Right lobe of liver (tissue), 6 donors: ENCODE measurements at regions not wholly inside any gene's neighbourhood (a gene's known extent, or its start where the extent isn't known, plus 50 kb on each side); places are given as distances from the start of the nearest gene placed in this dataset.

Experiments used
- ATAC-seq, 4 donors: fragments of 200-7000 bp; cut with Tn5 transposase; one replicate each; pipeline ENCODE4 v1.9.1; 2020; ENCODE audit warnings: mild to moderate bottlenecking in 4 of 4, moderate library complexity in 4 of 4
- DNase-seq, 3 donors: peaks; one replicate each; pipeline ENCODE4 v3.0.0-alpha.2; 2020
- H3K27ac ChIP-seq, 3 donors: fragments of 200-600 bp; one replicate each; pipeline ENCODE4 v1.8.0; 2022
- H3K27me3 ChIP-seq, 2 donors: fragments of 200-600 bp; one replicate each; pipeline ENCODE4 v1.8.0; 2022
- H3K36me3 ChIP-seq, 4 donors: fragments of 200-600 bp; sonication (generic) in 1 of 4; one replicate each; pipeline versions ENCODE4 v1.5.1 to v1.8.0; 2017 to 2022; ENCODE audit warnings: control low read depth in 1 of 4
- H3K4me1 ChIP-seq, 4 donors: fragments of 200-600 bp; sonication (generic) in 1 of 4; one replicate each; pipeline versions ENCODE4 v1.5.1 to v1.8.0; 2017 to 2022; ENCODE audit warnings: control low read depth in 1 of 4
- H3K4me3 ChIP-seq, 3 donors: fragments of 200-600 bp; one replicate each; pipeline ENCODE4 v1.8.0; 2022
- H3K9me3 ChIP-seq, 4 donors: fragments of 200-600 bp; sonication (generic) in 1 of 4; one replicate each; pipeline versions ENCODE4 v1.5.1 to v1.8.0; 2017 to 2022; ENCODE audit warnings: control low read depth in 1 of 4
- CTCF ChIP-seq, 4 donors: fragments of 200-600 bp in 3 of 4; fragments of 450-650 bp in 1 of 4; IDR thresholded peaks; one replicate each; pipeline versions ENCODE4 v1.5.1 to v1.8.0; 2016 to 2022; ENCODE audit warnings: antibody characterized with exemption in 4 of 4, mild to moderate bottlenecking in 2 of 4
- POLR2A ChIP-seq: fragments of 450-650 bp; IDR thresholded peaks from one replicate; pipeline ENCODE4 v1.6.1; 2017; ENCODE audit warnings: antibody characterized with exemption, mild to moderate bottlenecking
- WGBS: methylation state at CpG from one replicate; pipeline ENCODE4 v1.1.6; 2018; ENCODE audit warnings: low coverage, low lambda C conversion rate; ENCODE audit not compliant: insufficient coverage; ENCODE audit errors: missing lambda C conversion rate; 5-methylcytosine and 5-hydroxymethylcytosine counted together
- intact Hi-C, 2 donors: fragments of 100-400 bp; cut with DNase I; formaldehyde crosslinking; loops; one replicate each; pipeline versions ENCODE4 v1.11.2 to v1.14.1; 2022
- donor health status: DM: no; HTN: yes; CAD: no.
- donor health status: DM: no; HTN: no; CAD: no.
- donor health status: DM: no; HTN: no; CAD: no.
- donor health status: DM: no; HTN: yes; CAD: no.
- donor health status: DM: no; HTN: yes; CAD: no.

GRCh38 chr11:115819014-115819413 lies 314.8 kb upstream of the CADM1 start:
- intact Hi-C loops, result no loop called here
- no peaks in the 10 kb centered on the region for H3K27me3 ChIP-seq
- TF ChIP-seq POLR2A (no peak), CTCF (IDR thresholded peaks at IDR 0.05) (no peak)
- no peaks in the 10 kb centered on the region for H3K9me3 ChIP-seq
- H3K27ac ChIP-seq, result no peak overlapping the region
- no peak overlapping the region for H3K4me3 ChIP-seq
- no peaks in the 10 kb centered on the region for H3K4me1 ChIP-seq
- ATAC-seq (no peak), DNase-seq (no peak)
- no peaks in the 10 kb centered on the region for H3K36me3 ChIP-seq
- WGBS, result 49% methylated on average over 3 of the region's 3 CpGs

GRCh38 chr11:115817844-115818468 lies 313.7 kb upstream of the CADM1 start:
- Histone ChIP-seq H3K27me3 (no peaks in the 10 kb centered on the region), H3K36me3 (no peaks in the 10 kb centered on the region), H3K4me3 (no peak overlapping the region), H3K27ac (no peak overlapping the region), H3K9me3 (no peaks in the 10 kb centered on the region), H3K4me1 (no peaks in the 10 kb centered on the region)
- TF ChIP-seq CTCF (IDR thresholded peaks at IDR 0.05) (no peak), POLR2A (no peak)
- DNase-seq (no peak), ATAC-seq (no peak)
- intact Hi-C loops, result no loop called here
- WGBS, result 25% methylated on average over 6 of the region's 6 CpGs

GRCh38 chr11:115808351-115808940 lies 304.2 kb upstream of the CADM1 start:
- TF ChIP-seq POLR2A (no peak), CTCF (IDR thresholded peaks at IDR 0.05) (no peak)
- Histone ChIP-seq H3K4me3 (no peak overlapping the region), H3K4me1 (no peaks in the 10 kb centered on the region), H3K9me3 (no peaks in the 10 kb centered on the region), H3K27me3 (no peaks in the 10 kb centered on the region), H3K36me3 (no peaks in the 10 kb centered on the region), H3K27ac (no peak overlapping the region)
- intact Hi-C loops, result no loop called here
- 62% methylated on average over 3 of the region's 3 CpGs for WGBS
- DNase-seq, result no peak
- no peak for ATAC-seq

GRCh38 chr11:115806056-115806455 lies 301.8 kb upstream of the CADM1 start:
- Histone ChIP-seq H3K4me3 (no peak overlapping the region), H3K36me3 (no peaks in the 10 kb centered on the region), H3K9me3 (no peaks in the 10 kb centered on the region), H3K27me3 (no peaks in the 10 kb centered on the region), H3K4me1 (no peaks in the 10 kb centered on the region), H3K27ac (no peak overlapping the region)
- 65% methylated on average over 2 of the region's 2 CpGs for WGBS
- ATAC-seq (no peak), DNase-seq (no peak)
- intact Hi-C loops, result no loop called here
- TF ChIP-seq CTCF (IDR thresholded peaks at IDR 0.05) (no peak), POLR2A (no peak)
